GM21717 (cell line): ENCODE measurements at regions not wholly inside any gene's neighbourhood (a gene's known extent, or its start where the extent isn't known, plus 50 kb on each side); places are given as distances from the start of the nearest gene placed in this dataset.

Source experiments
- ATAC-seq: cut with Tn5 transposase; IDR thresholded peaks from one replicate; pipeline ENCODE4 v1.9.1; 2021; ENCODE audit warnings: mild to moderate bottlenecking, moderate library complexity; ENCODE audit not compliant: unreplicated experiment

GRCh38 chr2:64196963-64197362 is 52.7 kb upstream of the PELI1 start:
- ATAC-seq = no peak

DNA sequence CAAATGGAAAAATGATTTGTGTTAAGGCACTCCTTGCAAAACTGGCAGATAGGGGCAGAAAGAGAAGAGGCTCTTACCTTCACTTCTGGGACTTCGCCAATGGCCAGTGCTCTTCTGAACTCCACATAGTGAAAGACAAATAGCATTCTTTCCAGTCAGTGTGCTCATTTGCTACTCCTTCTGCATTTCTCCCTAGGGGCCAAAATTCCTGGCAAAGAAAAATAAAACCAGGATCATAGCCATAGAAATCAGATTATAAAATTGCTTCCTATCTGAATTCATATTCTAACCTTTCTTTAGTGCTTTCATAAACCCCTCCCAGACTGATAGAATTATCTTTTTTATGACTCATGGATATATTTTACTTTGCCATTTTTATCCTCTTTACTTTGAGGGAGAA is 56.9 kb upstream of the PELI1 start:
- ATAC-seq = no peak

DNA sequence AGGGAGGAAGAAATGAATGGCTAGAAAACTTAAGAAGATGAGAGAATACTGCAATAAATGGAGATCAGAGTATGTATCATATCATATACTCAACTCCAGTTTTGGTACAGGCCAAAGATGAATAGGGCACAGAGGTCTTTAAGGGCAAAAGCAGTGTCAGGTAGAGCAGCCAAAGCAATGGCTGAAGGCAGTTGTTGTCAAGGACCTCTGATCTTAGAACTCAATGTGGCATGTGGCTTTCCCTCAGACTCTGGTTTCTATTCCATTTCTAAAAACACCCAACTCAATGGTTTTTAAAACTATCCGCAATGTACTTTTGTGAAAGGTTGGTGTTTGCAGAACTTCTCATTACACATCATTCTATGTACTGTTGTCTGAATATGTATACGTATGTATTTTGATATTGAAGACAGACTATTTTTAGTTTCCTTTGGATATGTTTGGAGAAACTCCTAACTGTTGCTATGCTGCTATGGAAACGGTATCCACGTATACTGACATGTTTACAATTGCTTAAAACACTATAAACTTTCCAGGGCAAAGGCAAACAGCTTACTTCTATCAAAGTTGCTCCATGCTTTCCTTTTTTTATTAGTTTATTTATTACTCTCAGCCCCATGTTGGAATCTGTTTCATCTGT is 58.1 kb upstream of the PELI1 start:
- no peak for ATAC-seq

- no peak for ATAC-seq
Observed at GRCh38 chr2:64203131-64203857, 59.1 kb upstream of the PELI1 start.

DNA sequence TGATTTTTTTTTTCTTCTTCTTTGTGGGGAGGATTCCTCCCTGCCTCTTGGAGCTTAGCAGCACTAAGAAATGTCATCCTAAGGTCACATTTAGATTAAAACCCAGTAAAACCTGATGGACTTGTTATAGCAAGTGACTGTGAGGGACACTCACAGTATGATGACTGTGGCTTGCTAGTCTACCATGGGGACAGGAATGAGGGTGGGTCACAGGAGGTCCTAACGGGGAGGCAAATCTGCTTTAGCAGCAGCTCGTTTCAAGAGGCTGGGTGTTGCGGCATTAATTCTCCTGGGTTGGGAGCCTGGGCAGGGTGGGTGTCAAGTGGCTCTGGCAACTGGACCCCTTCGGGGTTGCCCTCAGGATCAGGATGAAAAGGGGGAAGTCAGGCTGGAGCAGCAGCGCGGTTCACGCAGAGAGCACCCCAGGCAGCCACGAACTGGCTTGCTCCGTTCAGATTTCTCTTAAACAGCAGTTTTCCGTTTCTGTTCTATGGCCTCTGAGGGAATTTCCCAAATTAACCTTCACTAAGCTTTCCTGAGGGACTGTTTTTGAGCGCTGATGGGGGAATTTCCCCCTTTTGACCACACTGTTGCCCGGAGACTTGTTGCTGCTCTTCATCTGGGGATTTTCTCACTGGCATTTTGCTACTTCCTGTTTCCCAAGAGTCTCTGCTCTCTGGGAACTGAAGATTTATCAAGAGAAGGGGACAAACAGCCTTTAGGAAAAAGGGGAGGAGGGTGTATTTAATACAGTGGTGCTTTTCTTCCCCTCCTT is 59.8 kb upstream of the PELI1 start:
- ATAC-seq = peak; percentile 60

GRCh38 chr2:64204703-64205102 is 60.5 kb upstream of the PELI1 start:
- no peak for ATAC-seq

GRCh38 chr2:64205415-64205814 is 61.2 kb upstream of the PELI1 start:
- no peak for ATAC-seq

DNA sequence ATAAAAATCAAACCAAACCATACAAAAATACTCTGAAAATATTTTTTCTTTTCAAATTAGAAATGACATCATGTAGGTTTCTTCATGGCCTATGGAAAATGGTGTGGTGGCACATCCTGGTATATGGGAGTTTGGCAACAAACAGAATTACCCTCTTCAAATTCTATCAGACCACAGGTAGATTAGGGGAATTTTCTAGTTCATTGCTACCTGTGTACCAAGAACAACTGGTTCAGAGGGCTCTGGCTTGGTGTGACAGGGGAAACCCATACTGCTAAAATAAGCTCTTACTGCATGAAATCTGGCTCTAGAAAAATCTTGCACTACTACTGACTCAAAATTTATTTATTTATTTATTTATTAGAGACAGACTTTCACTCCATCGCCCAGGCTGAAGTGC is 63.4 kb upstream of the PELI1 start:
- no peak for ATAC-seq

DNA sequence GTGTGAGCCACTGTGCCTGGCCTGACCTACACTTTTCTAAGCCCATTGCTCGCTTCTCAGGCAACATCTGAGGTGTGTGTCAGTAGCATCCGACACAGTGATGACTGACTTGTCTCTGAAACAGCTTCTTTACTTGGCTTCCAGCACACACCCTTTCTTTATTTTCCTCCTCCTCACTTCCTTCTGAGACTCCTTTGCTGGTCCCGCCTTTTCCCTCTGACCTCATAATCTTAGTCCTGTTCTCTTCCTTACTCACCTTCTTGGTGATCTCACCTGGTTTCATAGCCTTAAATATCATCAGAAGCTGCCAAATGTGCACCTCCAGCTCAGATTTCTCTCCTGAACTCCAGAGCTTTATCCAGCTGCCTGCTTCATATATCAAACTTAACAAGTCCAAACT is 66.6 kb upstream of the PELI1 start:
- no peak for ATAC-seq

DNA sequence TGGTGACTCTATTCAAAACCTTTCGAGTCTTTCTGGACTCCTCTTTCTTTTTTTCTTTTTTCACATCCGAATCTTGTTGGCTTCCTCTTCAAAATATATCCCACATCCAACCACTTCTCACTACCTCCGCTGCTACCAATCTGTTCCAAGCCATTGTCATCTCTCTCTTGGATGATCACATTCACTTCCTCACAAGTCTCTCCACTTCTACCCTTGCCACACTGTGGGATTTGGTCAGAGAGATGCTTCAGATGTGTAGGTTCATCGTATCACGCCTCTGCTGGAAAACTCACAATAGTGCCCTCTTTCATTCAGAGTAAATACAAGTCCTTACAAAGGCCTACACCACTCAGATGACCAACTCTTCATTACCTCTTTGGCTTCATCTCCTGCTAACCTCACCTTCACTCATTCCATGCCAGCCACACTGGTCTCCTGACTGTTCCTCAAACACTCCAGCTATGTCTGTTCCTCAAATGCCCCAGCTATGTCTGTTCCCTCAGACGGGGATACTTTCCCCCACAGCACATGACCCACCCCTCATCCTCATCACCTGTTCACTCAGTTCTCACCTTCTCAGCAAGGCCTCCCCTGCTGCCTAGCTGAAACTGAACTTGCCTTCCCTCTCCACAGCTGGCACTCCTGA is 67.2 kb upstream of the PELI1 start:
- no peak for ATAC-seq

GRCh38 chr2:64212346-64212745 is 68.1 kb upstream of the PELI1 start:
- no peak for ATAC-seq

GRCh38 chr2:64212801-64213321 is 68.6 kb upstream of the PELI1 start:
- peak; percentile 42 for ATAC-seq

DNA sequence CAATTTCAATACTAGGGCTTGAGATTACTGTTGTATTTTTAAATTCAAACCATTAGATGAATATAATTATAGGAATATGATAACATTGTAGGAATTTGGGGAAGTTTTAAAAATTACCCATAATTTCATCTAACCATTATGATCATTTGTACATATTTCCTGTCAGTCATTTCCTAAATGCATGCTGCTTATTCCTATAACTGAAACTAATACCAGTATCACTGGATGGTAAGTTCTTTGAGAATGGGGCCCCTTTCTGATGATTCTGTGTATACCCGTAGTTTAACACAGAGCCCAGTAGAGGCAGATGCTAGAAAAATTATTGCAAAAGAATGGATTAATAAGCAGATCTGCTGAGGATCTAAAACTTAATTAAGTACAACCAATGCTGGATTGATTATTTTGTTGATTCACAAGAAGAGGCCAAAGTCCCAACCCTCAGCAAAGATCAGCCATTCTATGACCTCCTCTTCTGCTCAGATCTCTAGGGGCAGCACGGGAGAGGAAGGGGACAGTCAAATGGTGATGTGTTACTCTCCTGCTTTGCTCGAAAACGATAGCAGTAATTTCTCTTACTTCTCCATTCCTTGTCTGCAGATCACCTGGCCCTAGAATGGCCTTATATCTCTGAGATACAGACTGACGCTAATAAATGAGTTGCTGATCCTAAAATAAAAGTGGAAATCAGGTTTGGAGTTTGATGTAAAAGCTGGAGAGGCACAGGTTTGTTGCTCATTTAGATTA is 69.5 kb upstream of the PELI1 start:
- peak; percentile 55 for ATAC-seq

- peak; percentile 60 for ATAC-seq
Observed at GRCh38 chr2:64214281-64215115, 70.3 kb upstream of the PELI1 start.

DNA sequence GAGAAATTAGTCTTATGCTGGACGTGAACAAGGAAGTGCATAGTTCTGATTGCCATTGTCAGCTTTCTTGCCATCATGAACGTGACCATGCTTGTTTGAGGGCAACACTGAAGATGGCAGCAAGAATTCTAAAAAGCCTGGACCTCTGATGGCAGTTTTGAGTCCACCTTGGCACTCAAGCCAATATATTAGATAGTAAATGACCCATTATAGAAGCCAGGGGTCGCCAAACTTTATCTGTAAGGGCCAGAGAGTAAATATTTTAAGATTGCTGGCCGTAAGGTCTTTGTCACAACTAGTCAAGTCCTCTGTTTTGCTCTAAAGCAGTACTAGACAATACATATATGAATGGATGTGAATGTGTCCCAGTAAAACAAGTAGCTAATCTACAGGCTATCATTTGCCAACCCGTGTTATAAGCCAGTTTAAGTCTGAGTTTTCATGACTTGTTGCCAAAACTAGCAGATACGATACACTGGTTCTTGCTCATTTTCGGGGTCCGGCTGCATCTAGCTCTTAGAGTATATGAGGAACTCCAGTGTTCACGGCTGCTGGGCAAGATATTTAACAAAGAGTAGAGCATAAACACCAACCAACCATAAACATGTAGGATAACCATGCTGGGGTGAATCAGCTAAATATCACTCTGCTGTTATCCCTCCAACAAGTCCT is 73.1 kb upstream of the PELI1 start:
- ATAC-seq = no peak

GRCh38 chr2:64218137-64218802 is 74.0 kb upstream of the PELI1 start:
- no peak for ATAC-seq

- no peak for ATAC-seq
Observed at GRCh38 chr2:64219149-64219548, 74.9 kb upstream of the PELI1 start.

GRCh38 chr2:64220265-64220664 is 76.0 kb upstream of the PELI1 start:
- no peak for ATAC-seq
